ENCODE measurements at regions not wholly inside any gene's neighbourhood (a gene's known extent, or its start where the extent isn't known, plus 50 kb on each side); places are given as distances from the start of the nearest gene placed in this dataset.

DNA sequence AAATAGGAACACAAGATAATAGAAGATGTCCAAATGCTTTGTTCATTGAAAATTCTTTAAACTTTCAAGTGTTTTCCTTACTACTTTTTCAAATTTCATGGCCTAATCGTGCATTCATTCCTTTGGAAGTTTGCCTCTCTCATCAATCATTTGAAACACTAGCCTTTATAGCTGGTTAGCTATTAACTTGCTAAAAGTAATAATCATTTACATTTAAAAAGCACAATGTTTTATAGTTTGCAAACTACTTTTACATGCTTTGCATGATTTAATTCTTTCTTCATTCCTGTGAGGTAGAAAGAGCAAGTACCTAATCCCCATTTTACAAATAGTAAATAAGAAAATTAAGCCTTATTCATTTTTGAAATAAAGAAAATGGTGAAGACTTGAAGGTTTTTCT is 137.4 kb upstream of the SLC7A14 start:
- Histone ChIP-seq H3K27me3 (ENCODE audit: low read length) (no peaks in the 10 kb centered on the region), H3K9me2 (replicated peaks; ENCODE audit: insufficient read depth, low read length) (no peaks in the 10 kb centered on the region), H4K20me1 (ENCODE audit: low read depth, low read length) (no peaks in the 10 kb centered on the region), H3K4me3 (ENCODE audit: insufficient read depth, low read length, poor library complexity, severe bottlenecking) (no peak overlapping the region), H3K9ac (ENCODE audit: low read length) (no peak overlapping the region), H3K79me2 (ENCODE audit: insufficient read depth, low read length) (no peaks in the 10 kb centered on the region), H3F3A (ENCODE audit: insufficient read depth) (no peaks in the 10 kb centered on the region), H3K4me2 (ENCODE audit: low read depth, low read length, poor library complexity, severe bottlenecking) (no peak overlapping the region), H2AFZ (ENCODE audit: low read depth, low read length, severe bottlenecking) (no peak overlapping the region), H3K36me3 (ENCODE audit: low read length) (no peaks in the 10 kb centered on the region), H3K9me3 (ENCODE audit: insufficient read depth, low read length) (no peaks in the 10 kb centered on the region), H3K27ac (ENCODE audit: low read depth, low read length) (no peak overlapping the region)
- no peak for TF ChIP-seq EZH2phosphoT487 (conservative IDR thresholded peaks at IDR 0.05; ENCODE audit: low read length)
- TF ChIP-seq, protein P1, sequence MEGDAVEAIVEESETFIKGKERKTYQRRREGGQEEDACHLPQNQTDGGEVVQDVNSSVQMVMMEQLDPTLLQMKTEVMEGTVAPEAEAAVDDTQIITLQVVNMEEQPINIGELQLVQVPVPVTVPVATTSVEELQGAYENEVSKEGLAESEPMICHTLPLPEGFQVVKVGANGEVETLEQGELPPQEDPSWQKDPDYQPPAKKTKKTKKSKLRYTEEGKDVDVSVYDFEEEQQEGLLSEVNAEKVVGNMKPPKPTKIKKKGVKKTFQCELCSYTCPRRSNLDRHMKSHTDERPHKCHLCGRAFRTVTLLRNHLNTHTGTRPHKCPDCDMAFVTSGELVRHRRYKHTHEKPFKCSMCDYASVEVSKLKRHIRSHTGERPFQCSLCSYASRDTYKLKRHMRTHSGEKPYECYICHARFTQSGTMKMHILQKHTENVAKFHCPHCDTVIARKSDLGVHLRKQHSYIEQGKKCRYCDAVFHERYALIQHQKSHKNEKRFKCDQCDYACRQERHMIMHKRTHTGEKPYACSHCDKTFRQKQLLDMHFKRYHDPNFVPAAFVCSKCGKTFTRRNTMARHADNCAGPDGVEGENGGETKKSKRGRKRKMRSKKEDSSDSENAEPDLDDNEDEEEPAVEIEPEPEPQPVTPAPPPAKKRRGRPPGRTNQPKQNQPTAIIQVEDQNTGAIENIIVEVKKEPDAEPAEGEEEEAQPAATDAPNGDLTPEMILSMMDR (IDR thresholded peaks at IDR 0.05; ENCODE audit: insufficient read depth, low read length, poor library complexity, severe bottlenecking), result no peak

DNA sequence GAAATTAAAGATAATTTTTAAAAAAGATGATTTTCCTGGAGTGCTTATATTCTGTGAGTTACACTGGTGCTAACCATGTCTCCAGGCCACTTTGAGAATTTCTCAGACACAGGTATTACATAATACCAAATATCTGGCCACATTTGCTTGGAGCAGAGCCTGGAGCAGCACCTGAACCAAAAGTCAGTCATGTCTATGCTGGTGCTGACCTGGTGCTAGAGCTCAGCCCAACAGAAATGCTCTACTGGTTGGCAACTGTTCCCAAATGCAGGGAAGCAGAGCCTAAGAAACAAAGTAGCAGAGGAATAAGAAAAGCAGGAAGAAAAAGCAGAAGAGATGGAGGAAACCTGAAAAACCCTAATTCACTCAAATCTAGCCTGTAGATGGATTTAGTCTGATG is 135.7 kb upstream of the SLC7A14 start:
- Histone ChIP-seq H3K36me3 (ENCODE audit: low read length) (no peaks in the 10 kb centered on the region), H3K27ac (ENCODE audit: low read depth, low read length) (no peak overlapping the region), H3K4me3 (ENCODE audit: insufficient read depth, low read length, poor library complexity, severe bottlenecking) (no peak overlapping the region), H3K27me3 (ENCODE audit: low read length) (no peaks in the 10 kb centered on the region), H3K9me3 (ENCODE audit: insufficient read depth, low read length) (no peaks in the 10 kb centered on the region), H4K20me1 (ENCODE audit: low read depth, low read length) (no peaks in the 10 kb centered on the region), H3K79me2 (ENCODE audit: insufficient read depth, low read length) (no peaks in the 10 kb centered on the region), H3K9ac (ENCODE audit: low read length) (no peak overlapping the region), H3K4me2 (ENCODE audit: low read depth, low read length, poor library complexity, severe bottlenecking) (no peak overlapping the region), H3K9me2 (replicated peaks; ENCODE audit: insufficient read depth, low read length) (no peaks in the 10 kb centered on the region), H3F3A (ENCODE audit: insufficient read depth) (no peaks in the 10 kb centered on the region), H2AFZ (ENCODE audit: low read depth, low read length, severe bottlenecking) (no peak overlapping the region)
- TF ChIP-seq, protein P1 (IDR thresholded peaks at IDR 0.05; ENCODE audit: insufficient read depth, low read length, poor library complexity, severe bottlenecking), result no peak
- no peak for TF ChIP-seq EZH2phosphoT487 (conservative IDR thresholded peaks at IDR 0.05; ENCODE audit: low read length)

DNA sequence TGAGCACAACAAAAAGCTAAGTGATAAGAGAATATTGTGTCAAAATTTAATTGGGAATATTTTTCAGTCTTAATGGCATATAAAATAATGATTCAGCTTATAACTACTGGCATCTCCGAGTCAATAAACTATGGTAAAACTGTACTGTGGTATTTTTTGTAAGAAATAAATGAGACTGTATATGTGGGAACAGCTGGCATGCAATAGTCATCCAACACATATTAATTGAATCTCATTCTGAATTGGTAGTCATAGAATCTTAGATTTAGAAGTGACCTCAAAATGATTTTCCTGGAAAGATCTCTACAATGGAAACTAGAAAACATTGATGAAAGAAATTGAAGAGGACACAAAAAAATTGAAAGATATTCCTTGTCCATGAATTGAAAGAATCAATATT is 133.4 kb upstream of the SLC7A14 start:
- Histone ChIP-seq H2AFZ (ENCODE audit: low read depth, low read length, severe bottlenecking) (no peak overlapping the region), H3K27ac (ENCODE audit: low read depth, low read length) (no peak overlapping the region), H3K9me3 (ENCODE audit: insufficient read depth, low read length) (no peaks in the 10 kb centered on the region), H3K9ac (ENCODE audit: low read length) (no peak overlapping the region), H3F3A (ENCODE audit: insufficient read depth) (no peaks in the 10 kb centered on the region), H3K4me2 (ENCODE audit: low read depth, low read length, poor library complexity, severe bottlenecking) (no peak overlapping the region), H3K4me3 (ENCODE audit: insufficient read depth, low read length, poor library complexity, severe bottlenecking) (no peak overlapping the region), H3K36me3 (ENCODE audit: low read length) (no peaks in the 10 kb centered on the region), H4K20me1 (ENCODE audit: low read depth, low read length) (no peaks in the 10 kb centered on the region), H3K27me3 (ENCODE audit: low read length) (no peaks in the 10 kb centered on the region), H3K79me2 (ENCODE audit: insufficient read depth, low read length) (no peaks in the 10 kb centered on the region), H3K9me2 (replicated peaks; ENCODE audit: insufficient read depth, low read length) (no peaks in the 10 kb centered on the region)
- TF ChIP-seq EZH2phosphoT487 (conservative IDR thresholded peaks at IDR 0.05; ENCODE audit: low read length), result no peak
- TF ChIP-seq, protein P1 (IDR thresholded peaks at IDR 0.05; ENCODE audit: insufficient read depth, low read length, poor library complexity, severe bottlenecking), result no peak

Measured in SU-DHL-6 (cell line).